GM21360 (cell line): ENCODE measurements at regions not wholly inside any gene's neighbourhood (a gene's known extent, or its start where the extent isn't known, plus 50 kb on each side); places are given as distances from the start of the nearest gene placed in this dataset.

Experiments used
- ATAC-seq: cut with Tn5 transposase; IDR thresholded peaks from one replicate; pipeline ENCODE4 v1.9.1; 2021; ENCODE audit warnings: mild to moderate bottlenecking, moderate library complexity; ENCODE audit not compliant: unreplicated experiment

DNA sequence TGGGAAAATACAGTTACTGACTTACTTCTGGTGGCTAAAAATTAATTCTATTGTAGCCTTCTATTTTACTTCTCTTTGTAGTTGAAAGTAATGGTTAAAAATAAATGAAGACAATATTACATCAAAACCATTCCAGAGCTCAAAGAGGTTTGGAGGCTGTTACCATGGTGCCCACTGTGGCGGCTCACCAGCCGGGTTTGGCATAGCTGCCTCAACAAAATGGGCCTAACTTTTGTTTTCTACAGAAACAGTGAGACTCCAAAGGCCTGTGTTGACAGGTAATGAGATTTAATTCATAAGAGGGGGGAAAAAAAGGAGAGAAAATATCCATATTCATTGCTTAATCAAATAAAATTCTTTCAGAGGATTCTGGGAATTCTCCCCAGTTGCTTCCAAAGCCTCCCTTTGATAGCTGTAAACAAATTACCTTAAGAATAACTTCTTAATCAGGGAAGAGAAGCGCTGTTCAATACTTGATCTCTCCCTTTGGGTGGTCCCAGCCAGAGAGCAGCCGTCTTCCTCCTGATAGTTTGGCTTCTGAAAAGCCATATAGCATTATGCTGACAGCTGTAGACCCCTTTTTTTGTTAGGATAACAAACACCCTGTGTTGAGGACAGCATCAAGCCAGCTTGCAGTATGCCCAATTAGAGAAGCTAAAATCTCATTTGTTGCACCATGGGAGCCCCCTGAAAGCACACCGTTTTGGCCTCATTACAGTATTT lies 266.8 kb downstream of the NEDD1 start:
- ATAC-seq = no peak

GRCh38 chr12:97177481-97177880 lies 270.4 kb downstream of the NEDD1 start:
- no peak for ATAC-seq

GRCh38 chr12:97181571-97182265 lies 274.7 kb downstream of the NEDD1 start:
- ATAC-seq = no peak

- no peak for ATAC-seq
These were observed 275.7 kb downstream of the NEDD1 start for GRCh38 chr12:97182769-97183168.

DNA sequence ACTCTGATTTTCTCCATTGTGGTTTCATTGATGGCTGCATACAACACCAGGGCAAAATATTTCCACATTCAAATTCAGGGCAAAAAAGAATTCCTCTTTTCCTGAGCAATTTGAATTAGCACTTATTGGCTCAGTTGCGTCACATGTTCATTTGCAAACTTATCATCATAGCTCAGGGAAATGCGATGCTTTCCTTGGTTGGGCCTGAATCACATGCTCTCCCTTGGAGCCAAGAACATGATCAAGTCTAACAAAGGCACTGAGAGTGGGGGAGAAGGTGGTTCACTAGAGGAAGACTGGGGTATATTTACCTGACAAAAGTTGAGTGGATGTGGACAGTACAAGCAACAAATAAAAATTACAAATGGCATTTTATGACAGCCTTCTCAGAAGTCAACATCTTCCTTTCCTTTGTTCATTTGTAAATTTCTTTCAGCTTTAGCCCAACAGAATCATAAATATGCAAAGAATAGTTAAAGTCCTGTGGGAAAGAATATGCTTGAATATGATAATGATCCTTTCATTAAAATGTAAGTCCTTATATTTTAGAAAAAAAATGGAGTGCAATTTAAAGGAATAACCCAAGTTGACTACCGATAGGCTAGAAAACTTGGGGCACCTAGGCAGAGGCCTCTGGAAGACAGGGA lies 277.2 kb downstream of the NEDD1 start:
- ATAC-seq = no peak

- no peak for ATAC-seq
These were observed 277.0 kb upstream of the RMST start for GRCh38 chr12:97185567-97185966.

DNA sequence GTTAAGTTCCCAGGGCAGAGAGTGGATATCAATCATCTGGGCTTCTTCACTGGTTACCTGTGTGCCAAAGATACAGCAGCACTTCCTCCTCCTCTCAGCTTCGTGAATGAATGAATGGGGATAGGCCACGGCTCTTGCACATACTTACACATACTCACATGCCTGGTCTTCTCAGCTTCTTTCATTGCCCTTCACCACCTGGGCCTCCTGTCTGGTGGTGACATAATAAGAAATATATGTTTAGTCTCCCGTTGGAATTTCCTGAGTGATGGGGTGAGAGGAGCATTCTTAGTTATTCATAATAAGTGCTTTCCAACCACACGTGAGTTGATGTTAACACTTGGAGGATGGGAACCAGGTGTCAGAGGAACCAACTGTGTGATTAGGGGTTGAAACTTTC lies 268.1 kb upstream of the RMST start:
- no peak for ATAC-seq

GRCh38 chr12:97200181-97200580 lies 262.4 kb upstream of the RMST start:
- ATAC-seq = no peak

- ATAC-seq = no peak
These were observed 259.2 kb upstream of the RMST start for GRCh38 chr12:97203408-97203807.

DNA sequence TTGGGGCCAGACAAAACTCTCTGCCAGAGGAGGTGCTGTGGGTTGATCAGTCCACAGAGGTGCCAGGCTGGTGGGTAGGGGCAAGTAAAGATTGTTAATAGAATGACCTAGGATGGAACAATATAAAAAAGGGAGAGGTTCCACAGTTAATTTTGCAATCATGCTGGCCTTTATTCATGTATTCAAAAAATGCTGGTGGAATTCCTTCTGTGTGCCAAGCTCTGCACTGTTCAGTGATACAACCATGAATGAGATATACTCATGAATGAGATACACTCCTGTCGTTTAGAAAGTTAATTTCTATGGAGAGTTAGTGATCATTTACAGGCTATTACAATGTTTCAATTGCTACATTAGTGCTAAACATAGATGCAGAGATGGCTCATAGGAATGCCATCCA lies 252.6 kb upstream of the RMST start:
- no peak for ATAC-seq

- ATAC-seq = no peak
These were observed 251.1 kb upstream of the RMST start for GRCh38 chr12:97211416-97211930.

- no peak for ATAC-seq
These were observed 245.8 kb upstream of the RMST start for GRCh38 chr12:97216848-97217247.

GRCh38 chr12:97222391-97222790 lies 240.2 kb upstream of the RMST start:
- no peak for ATAC-seq

DNA sequence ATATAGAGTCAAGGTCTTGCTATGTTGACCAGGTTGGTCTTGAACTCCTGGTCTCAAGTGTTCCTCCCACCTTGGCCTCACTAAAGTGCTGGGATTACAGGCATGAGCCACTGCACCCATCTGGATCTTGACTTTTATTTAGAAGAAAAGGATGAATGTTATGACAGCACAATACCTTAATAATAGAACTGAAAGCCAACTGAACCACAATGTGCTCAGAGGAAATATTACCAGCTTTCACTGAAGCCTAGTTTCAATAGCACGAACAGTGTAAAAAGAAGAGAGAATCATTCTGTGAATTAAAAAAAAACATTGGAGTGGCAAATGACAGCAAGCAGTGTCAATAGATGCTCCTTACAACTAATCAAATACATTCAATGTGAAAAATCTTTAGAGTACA lies 239.2 kb upstream of the RMST start:
- no peak for ATAC-seq

- ATAC-seq = no peak
These were observed 233.6 kb upstream of the RMST start for GRCh38 chr12:97229004-97229403.

DNA sequence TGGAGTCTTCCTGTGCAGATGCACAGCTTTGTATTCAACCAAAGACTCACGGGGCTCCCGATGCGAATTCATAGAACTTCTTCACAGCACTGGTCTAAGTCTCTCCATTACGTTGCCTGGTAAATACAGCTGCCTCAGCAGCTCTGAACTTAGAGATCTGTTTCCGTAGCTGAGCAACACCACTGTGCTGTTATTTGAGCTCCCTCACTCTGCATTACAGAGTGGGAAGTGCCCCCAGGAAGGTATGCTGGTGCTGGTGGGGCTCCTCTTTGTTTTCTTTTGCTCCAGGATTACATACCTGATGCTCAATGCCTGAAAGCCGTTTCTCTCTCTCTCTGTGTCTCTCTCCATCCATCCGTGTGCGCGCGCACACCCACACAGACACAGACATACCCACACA lies 227.5 kb upstream of the RMST start:
- ATAC-seq = no peak

DNA sequence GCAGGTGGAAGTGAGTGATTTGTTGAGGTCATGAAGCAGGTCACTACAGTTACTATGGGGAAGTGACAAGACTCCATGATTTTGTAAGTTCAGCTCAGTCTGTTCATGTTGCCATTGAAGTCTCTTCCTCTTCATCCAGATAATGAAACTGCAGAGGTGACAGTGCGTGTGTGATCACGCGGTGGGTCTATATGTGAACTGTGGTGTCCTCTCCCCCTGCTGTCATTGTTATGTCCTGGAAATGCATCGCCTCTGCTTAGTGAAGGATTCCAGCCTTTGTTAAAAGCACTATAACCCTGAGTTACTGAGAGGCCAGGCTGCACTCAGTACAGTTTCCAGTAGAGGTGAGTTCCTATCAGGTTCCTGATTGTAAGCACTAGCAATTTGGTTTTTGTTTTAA lies 216.2 kb upstream of the RMST start:
- ATAC-seq = no peak

- no peak for ATAC-seq
These were observed 212.1 kb upstream of the RMST start for GRCh38 chr12:97250483-97250882.

- ATAC-seq = no peak
These were observed 204.9 kb upstream of the RMST start for GRCh38 chr12:97257726-97258125.

DNA sequence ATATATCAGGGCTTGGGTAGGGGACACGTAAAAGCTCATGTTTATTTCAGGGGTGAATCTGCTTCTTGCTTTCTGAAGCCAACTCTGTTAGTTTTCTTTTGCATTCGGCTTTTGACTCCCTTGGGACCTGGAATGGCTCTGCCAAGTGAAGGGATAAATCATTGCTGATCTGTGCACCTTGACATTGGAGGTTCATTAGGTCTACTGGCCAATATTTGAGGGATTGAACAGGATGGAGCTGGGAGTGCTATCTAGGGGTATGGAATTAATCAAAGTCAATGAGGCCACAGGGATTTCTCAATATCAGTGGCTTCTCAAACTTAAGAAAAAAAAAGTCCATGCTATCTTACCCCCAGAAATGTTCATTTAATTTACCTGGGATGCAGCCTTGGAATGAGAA lies 203.5 kb upstream of the RMST start:
- ATAC-seq = no peak

DNA sequence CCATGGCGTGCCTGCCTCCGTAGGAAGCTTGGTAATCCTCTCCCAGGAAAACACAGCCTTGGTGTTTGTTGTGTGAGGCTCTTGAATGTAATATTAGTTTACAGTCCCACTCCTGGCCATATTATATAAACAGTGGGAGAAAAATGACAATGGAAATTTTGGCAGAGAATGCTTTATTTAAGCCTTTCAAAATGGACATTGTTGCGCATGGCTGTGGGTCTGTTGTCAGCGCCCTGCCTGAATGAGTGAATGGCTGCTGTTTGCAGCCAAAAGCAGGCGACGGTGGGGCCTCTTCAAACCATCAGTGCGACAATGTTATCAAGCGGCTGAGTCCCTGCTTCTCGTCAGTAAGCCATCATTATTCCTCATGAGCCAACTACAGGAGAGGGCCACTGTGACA lies 201.8 kb upstream of the RMST start:
- no peak for ATAC-seq

- no peak for ATAC-seq
These were observed 195.4 kb upstream of the RMST start for GRCh38 chr12:97267166-97267565.
